Progenitor cell of endocrine pancreas (in vitro differentiated cells): ENCODE measurements at regions not wholly inside any gene's neighbourhood (a gene's known extent, or its start where the extent isn't known, plus 50 kb on each side); places are given as distances from the start of the nearest gene placed in this dataset.

Source experiments
- DNase-seq: peaks from one replicate; pipeline ENCODE4 v3.0.0; 2021; ENCODE audit warnings: low spot score; ENCODE audit not compliant: unreplicated experiment
- H3K27ac Mint-ChIP-seq: 2 replicates; pipeline ENCODE4 v1.8.0; 2021; ENCODE audit warnings: mild to moderate bottlenecking, moderate library complexity, mixed read lengths
- H3K27me3 Mint-ChIP-seq: 2 replicates; pipeline ENCODE4 v1.8.0; 2021; ENCODE audit warnings: mixed read lengths
- H3K36me3 Mint-ChIP-seq: 2 replicates; pipeline ENCODE4 v1.8.0; 2022; ENCODE audit warnings: mixed read lengths; ENCODE audit not compliant: insufficient read depth
- H3K4me1 Mint-ChIP-seq: 2 replicates; pipeline ENCODE4 v1.8.0; 2021; ENCODE audit warnings: low read depth, mixed read lengths
- H3K4me3 Mint-ChIP-seq: 2 replicates; pipeline ENCODE4 v1.8.0; 2021; ENCODE audit warnings: low read depth, mild to moderate bottlenecking, moderate library complexity, mixed read lengths
- H3K9me3 Mint-ChIP-seq: 2 replicates; pipeline ENCODE4 v1.8.0; 2021; ENCODE audit warnings: low read depth, mixed read lengths
- CTCF ChIP-seq: fragments of 200-600 bp; sonication (generic); IDR thresholded peaks from one replicate; pipeline ENCODE4 v1.5.0; 2021; ENCODE audit warnings: antibody characterized with exemption, mild to moderate bottlenecking; ENCODE audit not compliant: unreplicated experiment

- Mint-ChIP-seq H3K27ac (no peak overlapping the region), H3K9me3 (no peaks in the 10 kb centered on the region), H3K27me3 (no peaks in the 10 kb centered on the region), H3K36me3 (no peaks in the 10 kb centered on the region), H3K4me1 (peaks cover 3% of the 10 kb centered on the region), H3K4me3 (no peak overlapping the region)
- no peak for DNase-seq
- no peak for TF ChIP-seq CTCF
Observed at GRCh38 chr10:35723059-35723458, 81.0 kb upstream of the FZD8 start.

GRCh38 chr10:35722636-35723035, 80.5 kb upstream of the FZD8 start:
- peaks cover 3% of the 10 kb centered on the region for H3K4me1 Mint-ChIP-seq
- H3K4me3 Mint-ChIP-seq: no peak overlapping the region
- no peaks in the 10 kb centered on the region for H3K27me3 Mint-ChIP-seq
- no peak for TF ChIP-seq CTCF
- H3K27ac Mint-ChIP-seq: no peak overlapping the region
- H3K9me3 Mint-ChIP-seq: no peaks in the 10 kb centered on the region
- H3K36me3 Mint-ChIP-seq: no peaks in the 10 kb centered on the region
- no peak for DNase-seq

- TF ChIP-seq CTCF: no peak
- Mint-ChIP-seq H3K27me3 (no peaks in the 10 kb centered on the region), H3K4me1 (peaks cover 3% of the 10 kb centered on the region), H3K36me3 (no peaks in the 10 kb centered on the region), H3K9me3 (no peaks in the 10 kb centered on the region), H3K27ac (no peak overlapping the region), H3K4me3 (no peak overlapping the region)
- DNase-seq: no peak
Observed at GRCh38 chr10:35722226-35722625, 80.1 kb upstream of the FZD8 start.

- H3K4me3 Mint-ChIP-seq: no peak overlapping the region
- no peaks in the 10 kb centered on the region for H3K9me3 Mint-ChIP-seq
- no peaks in the 10 kb centered on the region for H3K36me3 Mint-ChIP-seq
- H3K4me1 Mint-ChIP-seq: peaks cover 3% of the 10 kb centered on the region
- TF ChIP-seq CTCF: no peak
- no peak for DNase-seq
- H3K27ac Mint-ChIP-seq: no peak overlapping the region
- no peaks in the 10 kb centered on the region for H3K27me3 Mint-ChIP-seq
Observed at GRCh38 chr10:35720366-35720765, 78.3 kb upstream of the FZD8 start.

- Mint-ChIP-seq H3K4me1 (peaks cover 1% of the 10 kb centered on the region), H3K27me3 (peaks cover 1% of the 10 kb centered on the region), H3K9me3 (peaks cover 4% of the 10 kb centered on the region), H3K27ac (no peak overlapping the region), H3K4me3 (no peak overlapping the region), H3K36me3 (no peaks in the 10 kb centered on the region)
- TF ChIP-seq CTCF: no peak
- no peak for DNase-seq
Observed at GRCh38 chr10:35716776-35717175, 74.7 kb upstream of the FZD8 start.

GRCh38 chr10:35712486-35712885, 70.4 kb upstream of the FZD8 start:
- Mint-ChIP-seq H3K4me1 (peaks cover 1% of the 10 kb centered on the region), H3K27me3 (peaks cover 6% of the 10 kb centered on the region), H3K36me3 (no peaks in the 10 kb centered on the region), H3K4me3 (no peak overlapping the region), H3K27ac (no peak overlapping the region), H3K9me3 (peaks cover 11% of the 10 kb centered on the region)
- no peak for DNase-seq
- TF ChIP-seq CTCF: no peak
